ENCODE measurements at regions not wholly inside any gene's neighbourhood (a gene's known extent, or its start where the extent isn't known, plus 50 kb on each side); places are given as distances from the start of the nearest gene placed in this dataset.

GRCh38 chr18:50507120-50507590 lies 52.7 kb upstream of the MAPK4 start:
- intact Hi-C loops (cut with DNase I), result loop anchor here (5.0 kb wide), 1 partner anchor 280 kb away; no protein-coding TSS in a partner anchor

GRCh38 chr18:50508228-50508627 lies 51.7 kb upstream of the MAPK4 start:
- intact Hi-C loops (cut with DNase I), result loop anchor here (5.0 kb wide), 1 partner anchor 279 kb away; no protein-coding TSS in a partner anchor
- no peak for DNase-seq
- Histone ChIP-seq H3K9me3 (no peaks in the 10 kb centered on the region), H3K4me1 (peaks cover 6 to 9% of the 10 kb centered on the region in 2 donors), H3K27me3 (no peaks in the 10 kb centered on the region), H3K36me3 (no peaks in the 10 kb centered on the region), H3K27ac (no peak overlapping the region), H3K4me3 (replicated peaks in 1 of 3) (no peak overlapping the region)
- 92 to 100% methylated on average over 1 of the region's 1 CpG for WGBS, 2 donors
- TF ChIP-seq POLR2A (IDR thresholded peaks at IDR 0.05), result no peak

More at GRCh38 chr18:50507120-50507590, 52.7 kb upstream of the MAPK4 start:
- no peaks in the 10 kb centered on the region for H3K36me3 ChIP-seq
- H3K27ac ChIP-seq, result no peak overlapping the region
- no peak overlapping the region for H3K4me3 ChIP-seq (replicated peaks in 1 of 3)
- WGBS, 2 donors, result 26 to 32% methylated on average over 4 of the region's 4 CpGs
- TF ChIP-seq POLR2A (IDR thresholded peaks at IDR 0.05), result no peak
- peak in 5 of 6 experiments; percentile 56 to 91 (median 84) for TF ChIP-seq CTCF (IDR thresholded peaks at IDR 0.05)
- no peaks in the 10 kb centered on the region for H3K27me3 ChIP-seq
- peaks cover 6 to 9% of the 10 kb centered on the region in 2 donors for H3K4me1 ChIP-seq
- peak; percentile 72 to 74 for DNase-seq
- H3K9me3 ChIP-seq, result no peaks in the 10 kb centered on the region

GRCh38 chr18:50509012-50509411 lies 50.9 kb upstream of the MAPK4 start:
- TF ChIP-seq POLR2A (IDR thresholded peaks at IDR 0.05) (no peak), CTCF (IDR thresholded peaks at IDR 0.05) (no peak)
- Histone ChIP-seq H3K9me3 (no peaks in the 10 kb centered on the region), H3K27ac (no peak overlapping the region), H3K4me1 (peaks cover 6 to 9% of the 10 kb centered on the region in 2 donors), H3K36me3 (no peaks in the 10 kb centered on the region), H3K27me3 (no peaks in the 10 kb centered on the region), H3K4me3 (replicated peaks in 1 of 3) (no peak overlapping the region)
- 66 to 79% methylated on average over 4 of the region's 4 CpGs for WGBS, 2 donors
- DNase-seq, result no peak
- intact Hi-C loops (cut with DNase I), result loop anchor here (5.0 kb wide), 1 partner anchor 278 kb away; no protein-coding TSS in a partner anchor
